ENCODE measurements at regions not wholly inside any gene's neighbourhood (a gene's known extent, or its start where the extent isn't known, plus 50 kb on each side); places are given as distances from the start of the nearest gene placed in this dataset.

DNA sequence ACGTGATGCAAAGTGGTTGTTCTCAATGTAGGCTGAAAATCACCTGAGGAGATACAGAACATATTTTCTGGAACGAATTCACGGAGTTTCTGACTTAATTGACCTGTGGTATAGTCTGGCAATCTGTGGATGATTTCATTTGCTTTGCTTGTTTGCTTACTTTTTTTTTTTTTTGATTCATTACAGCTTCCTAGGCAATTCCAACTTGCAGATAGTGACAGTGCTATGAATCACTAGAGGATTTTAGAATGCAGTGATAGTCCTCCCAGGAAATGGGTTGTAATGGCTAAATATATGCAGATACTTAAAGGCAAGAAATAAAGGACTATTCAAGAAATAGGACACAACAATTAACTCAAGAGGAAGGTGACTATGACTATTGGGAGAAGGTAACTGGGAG lies 1378.1 kb upstream of the PRMT6 start:
- no peaks in the 10 kb centered on the region for H3K9me3 ChIP-seq (replicated peaks in 1 of 2; ENCODE audit: control insufficient read depth in 1 of 2, insufficient read depth in 1 of 2, low read length in 2 of 2)
- peaks cover 0 to 4% (median 0%) of the 10 kb centered on the region in 7 donors for H3K9me3 Mint-ChIP-seq
- TF ChIP-seq, protein P1, sequence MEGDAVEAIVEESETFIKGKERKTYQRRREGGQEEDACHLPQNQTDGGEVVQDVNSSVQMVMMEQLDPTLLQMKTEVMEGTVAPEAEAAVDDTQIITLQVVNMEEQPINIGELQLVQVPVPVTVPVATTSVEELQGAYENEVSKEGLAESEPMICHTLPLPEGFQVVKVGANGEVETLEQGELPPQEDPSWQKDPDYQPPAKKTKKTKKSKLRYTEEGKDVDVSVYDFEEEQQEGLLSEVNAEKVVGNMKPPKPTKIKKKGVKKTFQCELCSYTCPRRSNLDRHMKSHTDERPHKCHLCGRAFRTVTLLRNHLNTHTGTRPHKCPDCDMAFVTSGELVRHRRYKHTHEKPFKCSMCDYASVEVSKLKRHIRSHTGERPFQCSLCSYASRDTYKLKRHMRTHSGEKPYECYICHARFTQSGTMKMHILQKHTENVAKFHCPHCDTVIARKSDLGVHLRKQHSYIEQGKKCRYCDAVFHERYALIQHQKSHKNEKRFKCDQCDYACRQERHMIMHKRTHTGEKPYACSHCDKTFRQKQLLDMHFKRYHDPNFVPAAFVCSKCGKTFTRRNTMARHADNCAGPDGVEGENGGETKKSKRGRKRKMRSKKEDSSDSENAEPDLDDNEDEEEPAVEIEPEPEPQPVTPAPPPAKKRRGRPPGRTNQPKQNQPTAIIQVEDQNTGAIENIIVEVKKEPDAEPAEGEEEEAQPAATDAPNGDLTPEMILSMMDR (IDR thresholded peaks at IDR 0.05) = no peak

DNA sequence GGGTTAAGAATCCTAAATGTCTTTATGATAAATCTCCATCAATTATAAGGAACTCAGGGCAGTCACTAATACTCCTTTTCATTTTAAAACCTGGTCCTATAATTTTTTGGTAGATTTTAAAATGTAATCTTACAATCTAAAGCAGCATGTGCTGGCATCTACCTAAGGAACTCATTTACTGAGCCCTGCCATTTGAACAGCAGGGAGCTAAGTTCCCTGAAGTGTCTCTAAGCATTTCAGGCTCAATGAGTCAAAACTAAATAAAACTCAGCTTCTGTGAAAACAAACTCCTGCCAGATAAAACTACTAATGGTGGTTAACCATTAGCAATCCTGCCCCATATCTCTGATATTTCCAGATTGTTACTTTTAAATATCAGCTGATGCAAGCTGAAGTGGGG lies 1371.8 kb upstream of the PRMT6 start:
- TF ChIP-seq, protein P1 (IDR thresholded peaks at IDR 0.05) = no peak
- Mint-ChIP-seq H3K4me3 (no peak overlapping the region), H3K27ac (no peak overlapping the region), H3K4me1 (no peaks in the 10 kb centered on the region), H3K27me3 (ENCODE audit: low read depth in 3 of 3) (no peaks in the 10 kb centered on the region), H3K9me3 (peaks cover 2 to 16% (median 6%) of the 10 kb centered on the region in 7 donors), H3K36me3 (no peaks in the 10 kb centered on the region)
- H3K36me3 ChIP-seq (replicated peaks in 1 of 2; ENCODE audit: control insufficient read depth in 1 of 2, insufficient read depth in 2 of 2, low read length in 2 of 2) = no peaks in the 10 kb centered on the region
- no peaks in the 10 kb centered on the region for H3K4me1 ChIP-seq (ENCODE audit: control insufficient read depth in 1 of 2, insufficient read depth in 2 of 2, low read length in 2 of 2)
- no peaks in the 10 kb centered on the region for H4K20me1 ChIP-seq (ENCODE audit: insufficient read depth, low read length)
- H3K27me3 ChIP-seq (ENCODE audit: control insufficient read depth in 2 of 2, insufficient read depth in 2 of 2, low read length in 2 of 2) = no peaks in the 10 kb centered on the region
- no peak overlapping the region for H3K27ac ChIP-seq (ENCODE audit: low read depth in 1 of 2, low read length in 2 of 2)
- intact Hi-C loops (cut with micrococcal nuclease) = no loop called here
- no peaks in the 10 kb centered on the region for H3K79me2 ChIP-seq (ENCODE audit: insufficient read depth, low read length)
- H2AFZ ChIP-seq (ENCODE audit: insufficient read depth, low read depth, low read length, poor library complexity, severe bottlenecking) = no peak overlapping the region
- no peak overlapping the region for H3K9ac ChIP-seq (ENCODE audit: insufficient read depth, low read length, poor library complexity, severe bottlenecking)
- H3K9me3 ChIP-seq (replicated peaks in 1 of 2; ENCODE audit: control insufficient read depth in 1 of 2, insufficient read depth in 1 of 2, low read length in 2 of 2) = peaks cover 0 to 15% of the 10 kb centered on the region in 2 donors
- DNase-seq = no peak
- H3K4me3 ChIP-seq (replicated peaks in 1 of 3; ENCODE audit: low read depth in 2 of 3, low read length in 3 of 3) = no peak overlapping the region
- no peak overlapping the region for H3K4me2 ChIP-seq (replicated peaks; ENCODE audit: extremely low read depth, low read length, poor library complexity, severe bottlenecking)

More for the DNA sequence above, 1378.1 kb upstream of the PRMT6 start:
- no peak overlapping the region for H3K4me2 ChIP-seq (replicated peaks; ENCODE audit: extremely low read depth, low read length, poor library complexity, severe bottlenecking)
- Mint-ChIP-seq H3K4me1 (no peaks in the 10 kb centered on the region), H3K27me3 (ENCODE audit: low read depth in 3 of 3) (peaks cover 0 to 2% (median 0%) of the 10 kb centered on the region in 3 donors), H3K27ac (no peak overlapping the region), H3K4me3 (no peak overlapping the region), H3K36me3 (no peaks in the 10 kb centered on the region)
- no peaks in the 10 kb centered on the region for H3K36me3 ChIP-seq (replicated peaks in 1 of 2; ENCODE audit: control insufficient read depth in 1 of 2, insufficient read depth in 2 of 2, low read length in 2 of 2)
- H3K4me1 ChIP-seq (ENCODE audit: control insufficient read depth in 1 of 2, insufficient read depth in 2 of 2, low read length in 2 of 2) = no peaks in the 10 kb centered on the region
- WGBS (ENCODE audit: insufficient coverage) = 86% methylated on average over 2 of the region's 3 CpGs
- intact Hi-C loops (cut with micrococcal nuclease) = no loop called here
- H3K27ac ChIP-seq (ENCODE audit: low read depth in 1 of 2, low read length in 2 of 2) = no peak overlapping the region
- no peaks in the 10 kb centered on the region for H4K20me1 ChIP-seq (ENCODE audit: insufficient read depth, low read length)
- no peak for DNase-seq
- no peak overlapping the region for H3K9ac ChIP-seq (ENCODE audit: insufficient read depth, low read length, poor library complexity, severe bottlenecking)
- no peak overlapping the region for H3K4me3 ChIP-seq (replicated peaks in 1 of 3; ENCODE audit: low read depth in 2 of 3, low read length in 3 of 3)
- no peak overlapping the region for H2AFZ ChIP-seq (ENCODE audit: insufficient read depth, low read depth, low read length, poor library complexity, severe bottlenecking)
- H3K27me3 ChIP-seq (ENCODE audit: control insufficient read depth in 2 of 2, insufficient read depth in 2 of 2, low read length in 2 of 2) = no peaks in the 10 kb centered on the region
- no peaks in the 10 kb centered on the region for H3K79me2 ChIP-seq (ENCODE audit: insufficient read depth, low read length)
